Uterus (tissue), 3 donors: ENCODE measurements at regions not wholly inside any gene's neighbourhood (a gene's known extent, or its start where the extent isn't known, plus 50 kb on each side); places are given as distances from the start of the nearest gene placed in this dataset.

ENCODE experiments used
- DNase-seq, 2 donors: peaks; one replicate each; pipeline ENCODE4 v3.0.0-alpha.2; 2019 to 2020
- H3K27ac ChIP-seq, 2 donors: fragments of 200-600 bp; sonication (generic); 1 replicate in 1 of 2; 2 replicates in 1 of 2; pipeline ENCODE4 v1.5.1; 2016 to 2018
- H3K27me3 ChIP-seq, 2 donors: fragments of 200-600 bp; sonication (generic); one replicate each; pipeline ENCODE4 v1.5.1; 2018 to 2019; ENCODE audit warnings: control low read depth in 1 of 2
- H3K36me3 ChIP-seq, 2 donors: fragments of 200-600 bp; sonication (generic); one replicate each; pipeline ENCODE4 v1.5.1; 2019; ENCODE audit warnings: control low read depth in 1 of 2
- H3K4me1 ChIP-seq, 2 donors: fragments of 200-600 bp; sonication (generic); one replicate each; pipeline ENCODE4 v1.5.1; 2018 to 2019; ENCODE audit warnings: control low read depth in 1 of 2
- H3K4me3 ChIP-seq, 2 donors: fragments of 200-600 bp; sonication (generic); 1 replicate in 1 of 2; 2 replicates in 1 of 2; pipeline ENCODE4 v1.5.1; 2018 to 2019; ENCODE audit warnings: mild to moderate bottlenecking in 1 of 2
- H3K9me3 ChIP-seq, 2 donors: fragments of 200-600 bp; sonication (generic); one replicate each; pipeline ENCODE4 v1.5.1; 2019; ENCODE audit warnings: control low read depth in 1 of 2
- POLR2A ChIP-seq, 2 donors: fragments of 450-650 bp; IDR thresholded peaks; one replicate each; pipeline ENCODE4 v1.6.1; 2016; ENCODE audit warnings: antibody characterized with exemption in 2 of 2, mild to moderate bottlenecking in 1 of 2, moderate library complexity in 1 of 2
- intact Hi-C: fragments of 100-400 bp; cut with DNase I; formaldehyde crosslinking; loops from one replicate; pipeline ENCODE4 v1.15.1; 2023; ENCODE audit warnings: low total_unique reads
- TF ChIP-seq, protein P1 (sequence below), 4 experiments: fragments of 200-600 bp in 2 of 4; fragments of 450-650 bp in 2 of 4; sonication (generic) in 2 of 4; IDR thresholded peaks; one replicate each; pipeline ENCODE4 v1.5.1; 2016 to 2019; ENCODE audit warnings: antibody characterized with exemption in 4 of 4, mild to moderate bottlenecking in 2 of 4, moderate library complexity in 1 of 4
- donor health status: DM: yes; HTN: yes; CAD: no.

DNA sequence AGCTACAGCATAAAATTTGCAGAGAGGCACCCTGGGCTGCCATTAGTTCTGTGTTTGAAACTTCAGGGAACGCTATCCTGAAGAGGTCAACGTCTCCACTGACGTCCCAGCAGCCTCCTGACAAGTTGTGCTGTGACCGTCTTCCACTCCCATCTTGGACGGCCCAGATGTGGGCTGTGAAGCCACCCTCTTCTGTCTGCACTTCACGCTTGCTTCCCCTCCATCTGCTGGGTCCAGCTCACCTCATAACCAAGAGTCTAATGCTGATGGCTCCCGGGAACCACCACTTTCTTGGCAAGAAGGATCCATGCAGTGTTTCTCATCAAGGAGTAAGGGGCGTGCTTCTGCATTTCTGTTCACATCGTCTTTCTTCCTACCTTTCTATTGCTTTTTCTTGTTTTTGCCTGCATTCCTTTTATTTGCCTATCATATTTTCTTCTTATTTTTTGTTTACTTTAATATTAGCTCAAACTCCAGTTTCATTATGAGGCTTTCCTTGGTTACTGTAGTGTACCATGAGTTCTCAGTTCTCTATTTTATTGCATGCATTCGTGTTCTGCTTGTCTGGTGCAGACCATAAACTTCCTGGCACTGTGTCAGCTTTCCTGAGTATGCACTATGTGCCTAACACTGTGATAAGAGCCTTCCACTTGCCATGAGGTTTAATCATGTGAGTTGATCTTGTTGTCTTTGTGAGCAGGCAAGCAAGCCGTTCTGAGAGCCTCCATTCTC, 631.8 kb upstream of the RAB6C start:
- no peak for DNase-seq
- intact Hi-C loops, result no loop called here
- Histone ChIP-seq H3K4me1 (no peaks in the 10 kb centered on the region), H3K27ac (no peak overlapping the region), H3K27me3 (no peaks in the 10 kb centered on the region), H3K9me3 (no peaks in the 10 kb centered on the region), H3K36me3 (no peaks in the 10 kb centered on the region), H3K4me3 (no peak overlapping the region)
- TF ChIP-seq POLR2A (IDR thresholded peaks at IDR 0.05), result no peak

- no peak for DNase-seq
- intact Hi-C loops, result no loop called here
- Histone ChIP-seq H3K9me3 (no peaks in the 10 kb centered on the region), H3K36me3 (no peaks in the 10 kb centered on the region), H3K27me3 (no peaks in the 10 kb centered on the region), H3K4me3 (no peak overlapping the region), H3K27ac (no peak overlapping the region), H3K4me1 (no peaks in the 10 kb centered on the region)
- TF ChIP-seq POLR2A (IDR thresholded peaks at IDR 0.05), result no peak
- TF ChIP-seq, protein P1, sequence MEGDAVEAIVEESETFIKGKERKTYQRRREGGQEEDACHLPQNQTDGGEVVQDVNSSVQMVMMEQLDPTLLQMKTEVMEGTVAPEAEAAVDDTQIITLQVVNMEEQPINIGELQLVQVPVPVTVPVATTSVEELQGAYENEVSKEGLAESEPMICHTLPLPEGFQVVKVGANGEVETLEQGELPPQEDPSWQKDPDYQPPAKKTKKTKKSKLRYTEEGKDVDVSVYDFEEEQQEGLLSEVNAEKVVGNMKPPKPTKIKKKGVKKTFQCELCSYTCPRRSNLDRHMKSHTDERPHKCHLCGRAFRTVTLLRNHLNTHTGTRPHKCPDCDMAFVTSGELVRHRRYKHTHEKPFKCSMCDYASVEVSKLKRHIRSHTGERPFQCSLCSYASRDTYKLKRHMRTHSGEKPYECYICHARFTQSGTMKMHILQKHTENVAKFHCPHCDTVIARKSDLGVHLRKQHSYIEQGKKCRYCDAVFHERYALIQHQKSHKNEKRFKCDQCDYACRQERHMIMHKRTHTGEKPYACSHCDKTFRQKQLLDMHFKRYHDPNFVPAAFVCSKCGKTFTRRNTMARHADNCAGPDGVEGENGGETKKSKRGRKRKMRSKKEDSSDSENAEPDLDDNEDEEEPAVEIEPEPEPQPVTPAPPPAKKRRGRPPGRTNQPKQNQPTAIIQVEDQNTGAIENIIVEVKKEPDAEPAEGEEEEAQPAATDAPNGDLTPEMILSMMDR (IDR thresholded peaks at IDR 0.05), result no peak
Measured at GRCh38 chr2:129354631-129355030, 624.8 kb upstream of the RAB6C start.

DNA sequence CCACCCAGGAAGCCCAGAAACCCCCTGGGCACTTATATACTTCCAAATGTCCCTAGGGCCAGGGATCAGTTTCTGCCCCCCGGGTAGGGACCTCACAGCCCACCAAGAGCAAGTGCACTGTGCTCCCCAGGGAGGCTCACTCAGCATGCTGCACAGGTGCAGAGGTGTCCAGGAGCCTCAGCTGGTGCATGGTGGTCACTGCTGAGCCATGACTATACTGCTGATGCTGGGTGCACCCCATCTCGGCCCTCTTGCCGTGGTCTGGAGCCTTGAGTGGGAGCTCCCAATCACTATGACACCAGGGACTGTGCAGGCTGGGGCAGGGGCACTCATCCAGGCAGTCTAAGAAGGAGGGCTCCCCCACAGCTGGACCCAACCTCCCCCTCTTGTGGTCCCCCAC, 617.8 kb upstream of the RAB6C start:
- Histone ChIP-seq H3K36me3 (no peaks in the 10 kb centered on the region), H3K27ac (no peak overlapping the region), H3K4me1 (no peaks in the 10 kb centered on the region), H3K9me3 (no peaks in the 10 kb centered on the region), H3K4me3 (no peak overlapping the region), H3K27me3 (no peaks in the 10 kb centered on the region)
- DNase-seq, result no peak
- no peak for TF ChIP-seq POLR2A (IDR thresholded peaks at IDR 0.05)
- TF ChIP-seq, protein P1 (IDR thresholded peaks at IDR 0.05), result no peak
- intact Hi-C loops, result no loop called here

GRCh38 chr2:129366263-129366662, 613.2 kb upstream of the RAB6C start:
- no peak for DNase-seq
- Histone ChIP-seq H3K36me3 (no peaks in the 10 kb centered on the region), H3K27me3 (no peaks in the 10 kb centered on the region), H3K27ac (no peak overlapping the region), H3K4me1 (no peaks in the 10 kb centered on the region), H3K9me3 (no peaks in the 10 kb centered on the region), H3K4me3 (no peak overlapping the region)
- TF ChIP-seq, protein P1 (IDR thresholded peaks at IDR 0.05), result no peak
- TF ChIP-seq POLR2A (IDR thresholded peaks at IDR 0.05), result no peak
- intact Hi-C loops, result no loop called here

- TF ChIP-seq, protein P1 (IDR thresholded peaks at IDR 0.05), result no peak
- TF ChIP-seq POLR2A (IDR thresholded peaks at IDR 0.05), result no peak
- H3K27me3 ChIP-seq, result no peaks in the 10 kb centered on the region
- no peaks in the 10 kb centered on the region for H3K9me3 ChIP-seq
- H3K36me3 ChIP-seq, result no peaks in the 10 kb centered on the region
- no peak overlapping the region for H3K27ac ChIP-seq
- H3K4me1 ChIP-seq, result no peaks in the 10 kb centered on the region
- no peak for DNase-seq
- intact Hi-C loops, result no loop called here
- H3K4me3 ChIP-seq, result no peak overlapping the region
Measured at GRCh38 chr2:129367107-129367506, 612.4 kb upstream of the RAB6C start.

DNA sequence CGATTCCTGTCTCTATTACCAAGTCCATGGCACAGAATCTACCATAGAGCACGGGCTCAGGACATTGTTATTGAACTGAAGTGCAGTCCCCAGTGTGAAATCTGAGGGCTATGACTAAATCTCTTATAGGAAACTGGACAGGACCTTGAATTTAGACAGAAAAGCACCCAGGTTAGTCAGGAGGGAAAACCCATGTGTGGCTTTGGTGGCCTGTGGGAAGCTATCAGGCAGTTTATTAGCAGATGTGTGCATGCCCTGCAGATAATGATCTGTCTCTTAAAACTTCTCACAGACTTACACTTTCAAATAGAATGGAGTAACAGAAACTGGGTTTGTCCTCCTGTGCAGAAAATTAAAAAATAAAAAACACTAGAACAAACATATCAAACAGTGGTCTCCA, 610.0 kb upstream of the RAB6C start:
- DNase-seq, result no peak
- Histone ChIP-seq H3K27ac (no peak overlapping the region), H3K36me3 (no peaks in the 10 kb centered on the region), H3K4me3 (no peak overlapping the region), H3K4me1 (no peaks in the 10 kb centered on the region), H3K27me3 (no peaks in the 10 kb centered on the region), H3K9me3 (no peaks in the 10 kb centered on the region)
- intact Hi-C loops, result no loop called here
- TF ChIP-seq, protein P1 (IDR thresholded peaks at IDR 0.05), result no peak
- TF ChIP-seq POLR2A (IDR thresholded peaks at IDR 0.05), result no peak
